ENCODE measurements at regions not wholly inside any gene's neighbourhood (a gene's known extent, or its start where the extent isn't known, plus 50 kb on each side); places are given as distances from the start of the nearest gene placed in this dataset.

GRCh38 chr20:52864916-52865605 is 107.1 kb upstream of the TSHZ2 start:
- Histone ChIP-seq H3K9ac (ENCODE audit: low read length) (no peak overlapping the region), H3K36me3 (ENCODE audit: insufficient read depth, low read length) (no peaks in the 10 kb centered on the region), H3K27me3 (ENCODE audit: control insufficient read depth in 1 of 2, insufficient read depth in 2 of 2, low read length in 2 of 2) (no peaks in the 10 kb centered on the region), H3K4me1 (ENCODE audit: insufficient read depth, low read length) (no peaks in the 10 kb centered on the region), H3K4me3 (ENCODE audit: low read depth in 1 of 2, low read length in 2 of 2) (no peak overlapping the region), H3K9me3 (ENCODE audit: low read length) (no peaks in the 10 kb centered on the region), H3K27ac (ENCODE audit: low read depth, low read length) (no peak overlapping the region)

- no peaks in the 10 kb centered on the region for H3K36me3 ChIP-seq (ENCODE audit: insufficient read depth, low read length)
- no peak overlapping the region for H3K9ac ChIP-seq (ENCODE audit: low read length)
- no peaks in the 10 kb centered on the region for H3K9me3 ChIP-seq (ENCODE audit: low read length)
- no peaks in the 10 kb centered on the region for H3K27me3 ChIP-seq (ENCODE audit: control insufficient read depth in 1 of 2, insufficient read depth in 2 of 2, low read length in 2 of 2)
- H3K27ac ChIP-seq (ENCODE audit: low read depth, low read length), result no peak overlapping the region
- no peak overlapping the region for H3K4me3 ChIP-seq (ENCODE audit: low read depth in 1 of 2, low read length in 2 of 2)
- no peaks in the 10 kb centered on the region for H3K4me1 ChIP-seq (ENCODE audit: insufficient read depth, low read length)
These were observed 112.8 kb upstream of the TSHZ2 start for GRCh38 chr20:52859156-52859876.

- no peaks in the 10 kb centered on the region for H3K4me1 ChIP-seq (ENCODE audit: insufficient read depth, low read length)
- H3K4me3 ChIP-seq (ENCODE audit: low read depth in 1 of 2, low read length in 2 of 2), result no peak overlapping the region
- H3K9ac ChIP-seq (ENCODE audit: low read length), result no peak overlapping the region
- no peaks in the 10 kb centered on the region for H3K9me3 ChIP-seq (ENCODE audit: low read length)
- H3K27ac ChIP-seq (ENCODE audit: low read depth, low read length), result no peak overlapping the region
- no peaks in the 10 kb centered on the region for H3K36me3 ChIP-seq (ENCODE audit: insufficient read depth, low read length)
- H3K27me3 ChIP-seq (ENCODE audit: control insufficient read depth in 1 of 2, insufficient read depth in 2 of 2, low read length in 2 of 2), result no peaks in the 10 kb centered on the region
These were observed 119.4 kb upstream of the TSHZ2 start for GRCh38 chr20:52852714-52853113.

GRCh38 chr20:52847731-52848359 is 124.3 kb upstream of the TSHZ2 start:
- Histone ChIP-seq H3K9me3 (ENCODE audit: low read length) (no peaks in the 10 kb centered on the region), H3K36me3 (ENCODE audit: insufficient read depth, low read length) (no peaks in the 10 kb centered on the region), H3K4me1 (ENCODE audit: insufficient read depth, low read length) (no peaks in the 10 kb centered on the region), H3K27ac (ENCODE audit: low read depth, low read length) (no peak overlapping the region), H3K27me3 (ENCODE audit: control insufficient read depth in 1 of 2, insufficient read depth in 2 of 2, low read length in 2 of 2) (no peaks in the 10 kb centered on the region), H3K9ac (ENCODE audit: low read length) (no peak overlapping the region), H3K4me3 (ENCODE audit: low read depth in 1 of 2, low read length in 2 of 2) (no peak overlapping the region)

GRCh38 chr20:52847029-52847660 is 125.0 kb upstream of the TSHZ2 start:
- Histone ChIP-seq H3K9ac (ENCODE audit: low read length) (no peak overlapping the region), H3K27me3 (ENCODE audit: control insufficient read depth in 1 of 2, insufficient read depth in 2 of 2, low read length in 2 of 2) (no peaks in the 10 kb centered on the region), H3K4me3 (ENCODE audit: low read depth in 1 of 2, low read length in 2 of 2) (no peak overlapping the region), H3K9me3 (ENCODE audit: low read length) (no peaks in the 10 kb centered on the region), H3K4me1 (ENCODE audit: insufficient read depth, low read length) (no peaks in the 10 kb centered on the region), H3K36me3 (ENCODE audit: insufficient read depth, low read length) (no peaks in the 10 kb centered on the region), H3K27ac (ENCODE audit: low read depth, low read length) (no peak overlapping the region)

- H3K9me3 ChIP-seq (ENCODE audit: low read length), result no peaks in the 10 kb centered on the region
- H3K36me3 ChIP-seq (ENCODE audit: insufficient read depth, low read length), result no peaks in the 10 kb centered on the region
- H3K9ac ChIP-seq (ENCODE audit: low read length), result no peak overlapping the region
- no peaks in the 10 kb centered on the region for H3K4me1 ChIP-seq (ENCODE audit: insufficient read depth, low read length)
- H3K27me3 ChIP-seq (ENCODE audit: control insufficient read depth in 1 of 2, insufficient read depth in 2 of 2, low read length in 2 of 2), result no peaks in the 10 kb centered on the region
- no peak overlapping the region for H3K4me3 ChIP-seq (ENCODE audit: low read depth in 1 of 2, low read length in 2 of 2)
- no peak overlapping the region for H3K27ac ChIP-seq (ENCODE audit: low read depth, low read length)
These were observed 127.1 kb upstream of the TSHZ2 start for GRCh38 chr20:52845044-52845443.

- H3K27ac ChIP-seq (ENCODE audit: low read depth, low read length), result no peak overlapping the region
- H3K36me3 ChIP-seq (ENCODE audit: insufficient read depth, low read length), result no peaks in the 10 kb centered on the region
- no peak overlapping the region for H3K9ac ChIP-seq (ENCODE audit: low read length)
- H3K4me3 ChIP-seq (ENCODE audit: low read depth in 1 of 2, low read length in 2 of 2), result no peak overlapping the region
- H3K27me3 ChIP-seq (ENCODE audit: control insufficient read depth in 1 of 2, insufficient read depth in 2 of 2, low read length in 2 of 2), result no peaks in the 10 kb centered on the region
- H3K9me3 ChIP-seq (ENCODE audit: low read length), result no peaks in the 10 kb centered on the region
- H3K4me1 ChIP-seq (ENCODE audit: insufficient read depth, low read length), result no peaks in the 10 kb centered on the region
These were observed 128.7 kb upstream of the TSHZ2 start for GRCh38 chr20:52843425-52843824.

- H3K4me3 ChIP-seq (ENCODE audit: low read depth in 1 of 2, low read length in 2 of 2), result no peak overlapping the region
- H3K36me3 ChIP-seq (ENCODE audit: insufficient read depth, low read length), result no peaks in the 10 kb centered on the region
- H3K27ac ChIP-seq (ENCODE audit: low read depth, low read length), result no peak overlapping the region
- H3K9ac ChIP-seq (ENCODE audit: low read length), result no peak overlapping the region
- H3K9me3 ChIP-seq (ENCODE audit: low read length), result no peaks in the 10 kb centered on the region
- no peaks in the 10 kb centered on the region for H3K27me3 ChIP-seq (ENCODE audit: control insufficient read depth in 1 of 2, insufficient read depth in 2 of 2, low read length in 2 of 2)
- H3K4me1 ChIP-seq (ENCODE audit: insufficient read depth, low read length), result no peaks in the 10 kb centered on the region
These were observed 131.2 kb upstream of the TSHZ2 start for GRCh38 chr20:52841003-52841402.

GRCh38 chr20:52840041-52840440 is 132.1 kb upstream of the TSHZ2 start:
- H3K4me3 ChIP-seq (ENCODE audit: low read depth in 1 of 2, low read length in 2 of 2), result no peak overlapping the region
- no peaks in the 10 kb centered on the region for H3K36me3 ChIP-seq (ENCODE audit: insufficient read depth, low read length)
- no peak overlapping the region for H3K9ac ChIP-seq (ENCODE audit: low read length)
- no peaks in the 10 kb centered on the region for H3K4me1 ChIP-seq (ENCODE audit: insufficient read depth, low read length)
- H3K9me3 ChIP-seq (ENCODE audit: low read length), result no peaks in the 10 kb centered on the region
- H3K27me3 ChIP-seq (ENCODE audit: control insufficient read depth in 1 of 2, insufficient read depth in 2 of 2, low read length in 2 of 2), result no peaks in the 10 kb centered on the region
- no peak overlapping the region for H3K27ac ChIP-seq (ENCODE audit: low read depth, low read length)

GRCh38 chr20:52838510-52839241 is 133.5 kb upstream of the TSHZ2 start:
- H3K9ac ChIP-seq (ENCODE audit: low read length), result no peak overlapping the region
- H3K36me3 ChIP-seq (ENCODE audit: insufficient read depth, low read length), result no peaks in the 10 kb centered on the region
- no peaks in the 10 kb centered on the region for H3K27me3 ChIP-seq (ENCODE audit: control insufficient read depth in 1 of 2, insufficient read depth in 2 of 2, low read length in 2 of 2)
- H3K27ac ChIP-seq (ENCODE audit: low read depth, low read length), result no peak overlapping the region
- no peaks in the 10 kb centered on the region for H3K9me3 ChIP-seq (ENCODE audit: low read length)
- H3K4me1 ChIP-seq (ENCODE audit: insufficient read depth, low read length), result no peaks in the 10 kb centered on the region
- no peak overlapping the region for H3K4me3 ChIP-seq (ENCODE audit: low read depth in 1 of 2, low read length in 2 of 2)

- no peaks in the 10 kb centered on the region for H3K9me3 ChIP-seq (ENCODE audit: low read length)
- no peaks in the 10 kb centered on the region for H3K27me3 ChIP-seq (ENCODE audit: control insufficient read depth in 1 of 2, insufficient read depth in 2 of 2, low read length in 2 of 2)
- H3K27ac ChIP-seq (ENCODE audit: low read depth, low read length), result no peak overlapping the region
- no peak overlapping the region for H3K9ac ChIP-seq (ENCODE audit: low read length)
- no peaks in the 10 kb centered on the region for H3K36me3 ChIP-seq (ENCODE audit: insufficient read depth, low read length)
- no peak overlapping the region for H3K4me3 ChIP-seq (ENCODE audit: low read depth in 1 of 2, low read length in 2 of 2)
- H3K4me1 ChIP-seq (ENCODE audit: insufficient read depth, low read length), result no peaks in the 10 kb centered on the region
These were observed 134.8 kb upstream of the TSHZ2 start for GRCh38 chr20:52837378-52837777.
